GM23338 (cell line): ENCODE measurements at regions not wholly inside any gene's neighbourhood (a gene's known extent, or its start where the extent isn't known, plus 50 kb on each side); places are given as distances from the start of the nearest gene placed in this dataset.

ENCODE experiments used
- ATAC-seq: fragments of 200-7000 bp; cut with Tn5 transposase; 3 replicates; pipeline ENCODE4 v1.9.1; 2020
- DNase-seq: peaks from one replicate; pipeline ENCODE4 v3.0.0-alpha.2; 2015; ENCODE audit warnings: low spot score
- H2AFZ ChIP-seq: fragments of 200-600 bp; sonication (generic); 2 replicates; pipeline ENCODE4 v1.8.0; 2016; ENCODE audit warnings: antibody characterized with exemption, mild to moderate bottlenecking, moderate library complexity
- H3F3A ChIP-seq: fragments of 200-600 bp; sonication (generic); replicated peaks from 2 replicates; pipeline ENCODE4 v1.8.0; 2017; ENCODE audit warnings: antibody characterized with exemption, mixed run types, low read depth
- H3K27ac ChIP-seq: fragments of 200-600 bp; sonication (generic); 2 replicates; pipeline ENCODE4 v1.6.1; 2016; ENCODE audit warnings: low read depth
- H3K27me3 ChIP-seq: fragments of 200-600 bp; sonication (generic); 2 replicates; pipeline ENCODE4 v1.8.0; 2016; ENCODE audit warnings: mild to moderate bottlenecking, mixed run types, moderate library complexity; ENCODE audit not compliant: insufficient read depth
- H3K36me3 ChIP-seq: fragments of 200-600 bp; sonication (generic); 2 replicates; pipeline ENCODE4 v1.8.0; 2016; ENCODE audit warnings: mild to moderate bottlenecking; ENCODE audit not compliant: insufficient read depth
- H3K4me1 ChIP-seq: fragments of 200-600 bp; sonication (generic); 2 replicates; pipeline ENCODE4 v1.8.0; 2016; ENCODE audit warnings: mild to moderate bottlenecking, moderate library complexity; ENCODE audit not compliant: insufficient read depth
- H3K4me2 ChIP-seq: fragments of 200-600 bp; sonication (generic); 2 replicates; pipeline ENCODE4 v1.7.1; 2017; ENCODE audit warnings: mixed run types
- H3K4me3 ChIP-seq: fragments of 200-600 bp; sonication (generic); 2 replicates; pipeline ENCODE4 v1.6.1; 2016; ENCODE audit warnings: mixed run types
- H3K79me2 ChIP-seq: fragments of 200-600 bp; sonication (generic); replicated peaks from 2 replicates; pipeline ENCODE4 v1.8.0; 2017; ENCODE audit warnings: mild to moderate bottlenecking; ENCODE audit not compliant: insufficient read depth
- H3K9me2 ChIP-seq: fragments of 200-600 bp; sonication (generic); 2 replicates; pipeline ENCODE4 v1.8.0; 2017; ENCODE audit not compliant: insufficient read depth
- H4K20me1 ChIP-seq: fragments of 200-600 bp; sonication (generic); replicated peaks from 2 replicates; pipeline ENCODE4 v1.8.0; 2017; ENCODE audit warnings: mild to moderate bottlenecking; ENCODE audit not compliant: insufficient read depth
- H3K27ac Mint-ChIP-seq: 2 replicates; pipeline ENCODE4 v1.8.0; 2020; ENCODE audit warnings: inconsistent platforms, mild to moderate bottlenecking, moderate library complexity, mixed read lengths
- H3K27me3 Mint-ChIP-seq: 3 replicates; pipeline ENCODE4 v1.8.0; 2022; ENCODE audit warnings: low read depth, mild to moderate bottlenecking, moderate library complexity, mixed read lengths, inconsistent platforms; ENCODE audit not compliant: insufficient read depth, poor library complexity
- H3K36me3 Mint-ChIP-seq: 3 replicates; pipeline ENCODE4 v1.8.0; 2021; ENCODE audit warnings: low read depth, mild to moderate bottlenecking, inconsistent platforms, moderate library complexity, mixed read lengths
- H3K4me1 Mint-ChIP-seq: 3 replicates; pipeline ENCODE4 v1.8.0; 2020; ENCODE audit warnings: mild to moderate bottlenecking, inconsistent platforms, mixed read lengths
- H3K4me3 Mint-ChIP-seq: 3 replicates; pipeline ENCODE4 v1.8.0; 2021; ENCODE audit warnings: moderate library complexity, mild to moderate bottlenecking, inconsistent platforms, mixed read lengths
- H3K9me3 Mint-ChIP-seq: 3 replicates; pipeline ENCODE4 v1.8.0; 2020; ENCODE audit warnings: moderate library complexity, mild to moderate bottlenecking, inconsistent platforms, mixed read lengths
- CREB1 ChIP-seq: fragments of 250-450 bp; sonication (Bioruptor Pico); IDR thresholded peaks from 2 replicates; pipeline ENCODE4 v1.5.0; 2020; ENCODE audit warnings: low read depth, mild to moderate bottlenecking, moderate library complexity
- JUNB ChIP-seq: IDR thresholded peaks from one replicate; pipeline ENCODE4 v1.6.1; 2016; ENCODE audit warnings: antibody characterized with exemption; ENCODE audit not compliant: unreplicated experiment
- POLR2AphosphoS5 ChIP-seq: IDR thresholded peaks from 2 replicates; pipeline ENCODE4 v1.6.1; 2016; ENCODE audit warnings: antibody characterized with exemption, low read depth
- STAT1 ChIP-seq: IDR thresholded peaks from one replicate; pipeline ENCODE4 v1.6.1; 2016; ENCODE audit warnings: antibody characterized with exemption; ENCODE audit not compliant: unreplicated experiment
- ZNF114 ChIP-seq: fragments of 250-450 bp; sonication (Bioruptor Pico); IDR thresholded peaks from 2 replicates; pipeline ENCODE4 v1.5.0; 2020; ENCODE audit warnings: mild to moderate bottlenecking, moderate library complexity
- ZNF331 ChIP-seq: fragments of 250-450 bp; sonication (Bioruptor Pico); IDR thresholded peaks from 2 replicates; pipeline ENCODE4 v1.5.0; 2020; ENCODE audit warnings: low read depth, mild to moderate bottlenecking, moderate library complexity
- TF ChIP-seq, protein P1 (sequence below), 2 experiments: fragments of 200-600 bp in 1 of 2; sonication (generic) in 1 of 2; conservative IDR thresholded peaks; 2 replicates each; pipeline versions ENCODE4 v1.5.1 to v1.6.1; 2016 to 2017; ENCODE audit warnings: antibody characterized with exemption in 2 of 2, low read depth in 2 of 2, mild to moderate bottlenecking in 2 of 2, moderate library complexity in 1 of 2
- TF ChIP-seq, protein P2 (sequence below): IDR thresholded peaks from one replicate; pipeline ENCODE4 v1.6.1; 2018; ENCODE audit warnings: antibody characterized with exemption; ENCODE audit not compliant: unreplicated experiment
- TF ChIP-seq, protein P3 (sequence below): fragments of 250-450 bp; sonication (Bioruptor Pico); IDR thresholded peaks from 2 replicates; pipeline ENCODE4 v1.5.0; 2020; ENCODE audit warnings: mild to moderate bottlenecking, moderate library complexity

DNA sequence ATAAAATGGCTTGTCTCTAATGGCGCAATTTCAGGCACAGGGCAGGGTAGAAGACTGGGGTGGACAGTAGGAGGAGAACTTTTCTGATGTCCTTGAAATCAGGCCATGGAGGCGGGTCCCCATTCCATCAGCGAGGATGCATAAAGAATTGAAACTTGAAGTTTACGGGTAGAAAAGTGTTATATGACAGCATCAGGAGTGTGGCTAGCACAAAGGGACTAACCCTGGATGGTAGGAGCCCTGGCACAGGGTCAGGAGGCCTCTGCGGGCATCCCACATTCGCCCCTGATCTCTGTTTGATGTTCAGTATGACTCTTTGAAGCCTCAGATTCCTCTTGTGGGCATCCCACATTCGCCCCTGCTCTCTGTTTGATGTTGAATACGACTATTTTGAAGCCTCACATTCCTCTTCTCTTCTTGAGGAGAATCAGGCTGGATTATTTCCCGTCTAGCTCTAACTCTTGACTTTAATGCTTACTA is 94.8 kb upstream of the ADRA1B start:
- H3K27ac Mint-ChIP-seq: no peak overlapping the region

DNA sequence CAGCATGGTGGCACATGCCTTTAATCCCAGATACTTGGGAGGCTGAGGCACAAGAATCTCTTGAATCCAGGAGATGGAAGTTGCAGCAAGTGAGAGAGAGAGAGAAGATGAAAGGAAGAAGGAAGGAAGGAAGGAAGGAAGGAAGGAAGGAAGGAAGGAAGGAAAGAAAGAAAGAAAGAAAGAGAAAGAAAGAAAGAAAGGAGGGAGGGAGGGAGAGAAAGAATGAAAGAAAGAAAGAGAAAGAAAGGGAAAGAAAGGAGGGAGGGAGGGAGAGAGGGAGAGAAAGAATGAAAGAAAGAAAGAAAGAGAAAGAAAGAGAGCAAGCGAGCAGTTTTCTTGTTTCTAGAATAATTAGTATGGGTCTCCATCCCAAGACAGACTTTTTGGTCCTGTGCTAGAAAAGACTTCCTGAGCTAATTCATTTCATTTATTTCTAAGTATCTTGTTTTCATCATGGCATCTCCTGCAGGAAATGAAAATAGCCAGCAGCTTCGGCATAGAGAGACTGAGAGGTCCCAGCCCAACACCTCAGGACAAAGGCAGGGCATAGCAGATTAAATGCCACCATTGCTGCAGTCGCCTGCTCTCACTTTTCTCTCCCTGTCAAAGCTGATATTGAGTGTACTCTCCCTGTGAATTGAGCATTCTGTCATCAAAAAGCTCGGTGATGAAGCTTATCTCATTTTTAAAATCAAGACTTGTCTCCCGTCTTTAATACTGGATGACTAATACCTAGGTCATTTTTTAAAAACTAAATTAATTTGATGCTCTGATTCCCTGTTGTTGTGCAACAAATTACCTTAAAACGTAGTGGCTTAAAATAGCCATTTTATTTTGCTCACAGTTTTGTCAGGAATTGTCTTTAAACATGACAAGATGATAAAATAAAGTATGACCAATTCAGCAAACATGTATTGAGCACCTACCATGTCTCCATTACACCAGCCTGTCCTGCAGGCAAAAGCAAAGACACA is 91.8 kb upstream of the ADRA1B start:
- DNase-seq (no peak), ATAC-seq (no peak)
- Histone ChIP-seq H3K4me3 (no peak overlapping the region), H3K4me1 (no peaks in the 10 kb centered on the region), H3K27ac (no peak overlapping the region), H3K4me2 (no peak overlapping the region), H3K79me2 (no peaks in the 10 kb centered on the region), H3K36me3 (no peaks in the 10 kb centered on the region), H3K9me2 (0 out of 2 replicates have a peak, but pooled peaks cover 5% of the 10 kb centered on the region), H3K27me3 (no peaks in the 10 kb centered on the region), H4K20me1 (no peaks in the 10 kb centered on the region), H2AFZ (0 out of 2 replicates have a peak overlapping the region, but pooled peaks have one; percentile 23), H3F3A (no peaks in the 10 kb centered on the region)
- Mint-ChIP-seq H3K27ac (no peak overlapping the region), H3K36me3 (no peaks in the 10 kb centered on the region), H3K4me3 (no peak overlapping the region), H3K27me3 (no peaks in the 10 kb centered on the region), H3K4me1 (no peaks in the 10 kb centered on the region), H3K9me3 (no peaks in the 10 kb centered on the region)
- TF ChIP-seq STAT1 (no peak), POLR2AphosphoS5 (no peak), CREB1 (no peak), ZNF114 (CRISPR knock-in tag) (no peak), JUNB (no peak)
- TF ChIP-seq, protein P1, sequence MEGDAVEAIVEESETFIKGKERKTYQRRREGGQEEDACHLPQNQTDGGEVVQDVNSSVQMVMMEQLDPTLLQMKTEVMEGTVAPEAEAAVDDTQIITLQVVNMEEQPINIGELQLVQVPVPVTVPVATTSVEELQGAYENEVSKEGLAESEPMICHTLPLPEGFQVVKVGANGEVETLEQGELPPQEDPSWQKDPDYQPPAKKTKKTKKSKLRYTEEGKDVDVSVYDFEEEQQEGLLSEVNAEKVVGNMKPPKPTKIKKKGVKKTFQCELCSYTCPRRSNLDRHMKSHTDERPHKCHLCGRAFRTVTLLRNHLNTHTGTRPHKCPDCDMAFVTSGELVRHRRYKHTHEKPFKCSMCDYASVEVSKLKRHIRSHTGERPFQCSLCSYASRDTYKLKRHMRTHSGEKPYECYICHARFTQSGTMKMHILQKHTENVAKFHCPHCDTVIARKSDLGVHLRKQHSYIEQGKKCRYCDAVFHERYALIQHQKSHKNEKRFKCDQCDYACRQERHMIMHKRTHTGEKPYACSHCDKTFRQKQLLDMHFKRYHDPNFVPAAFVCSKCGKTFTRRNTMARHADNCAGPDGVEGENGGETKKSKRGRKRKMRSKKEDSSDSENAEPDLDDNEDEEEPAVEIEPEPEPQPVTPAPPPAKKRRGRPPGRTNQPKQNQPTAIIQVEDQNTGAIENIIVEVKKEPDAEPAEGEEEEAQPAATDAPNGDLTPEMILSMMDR (conservative IDR thresholded peaks at IDR 0.05; ENCODE audit: low read depth in 2 of 2): no peak
- TF ChIP-seq, protein P2, sequence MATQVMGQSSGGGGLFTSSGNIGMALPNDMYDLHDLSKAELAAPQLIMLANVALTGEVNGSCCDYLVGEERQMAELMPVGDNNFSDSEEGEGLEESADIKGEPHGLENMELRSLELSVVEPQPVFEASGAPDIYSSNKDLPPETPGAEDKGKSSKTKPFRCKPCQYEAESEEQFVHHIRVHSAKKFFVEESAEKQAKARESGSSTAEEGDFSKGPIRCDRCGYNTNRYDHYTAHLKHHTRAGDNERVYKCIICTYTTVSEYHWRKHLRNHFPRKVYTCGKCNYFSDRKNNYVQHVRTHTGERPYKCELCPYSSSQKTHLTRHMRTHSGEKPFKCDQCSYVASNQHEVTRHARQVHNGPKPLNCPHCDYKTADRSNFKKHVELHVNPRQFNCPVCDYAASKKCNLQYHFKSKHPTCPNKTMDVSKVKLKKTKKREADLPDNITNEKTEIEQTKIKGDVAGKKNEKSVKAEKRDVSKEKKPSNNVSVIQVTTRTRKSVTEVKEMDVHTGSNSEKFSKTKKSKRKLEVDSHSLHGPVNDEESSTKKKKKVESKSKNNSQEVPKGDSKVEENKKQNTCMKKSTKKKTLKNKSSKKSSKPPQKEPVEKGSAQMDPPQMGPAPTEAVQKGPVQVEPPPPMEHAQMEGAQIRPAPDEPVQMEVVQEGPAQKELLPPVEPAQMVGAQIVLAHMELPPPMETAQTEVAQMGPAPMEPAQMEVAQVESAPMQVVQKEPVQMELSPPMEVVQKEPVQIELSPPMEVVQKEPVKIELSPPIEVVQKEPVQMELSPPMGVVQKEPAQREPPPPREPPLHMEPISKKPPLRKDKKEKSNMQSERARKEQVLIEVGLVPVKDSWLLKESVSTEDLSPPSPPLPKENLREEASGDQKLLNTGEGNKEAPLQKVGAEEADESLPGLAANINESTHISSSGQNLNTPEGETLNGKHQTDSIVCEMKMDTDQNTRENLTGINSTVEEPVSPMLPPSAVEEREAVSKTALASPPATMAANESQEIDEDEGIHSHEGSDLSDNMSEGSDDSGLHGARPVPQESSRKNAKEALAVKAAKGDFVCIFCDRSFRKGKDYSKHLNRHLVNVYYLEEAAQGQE: no peak
- TF ChIP-seq, protein P3, sequence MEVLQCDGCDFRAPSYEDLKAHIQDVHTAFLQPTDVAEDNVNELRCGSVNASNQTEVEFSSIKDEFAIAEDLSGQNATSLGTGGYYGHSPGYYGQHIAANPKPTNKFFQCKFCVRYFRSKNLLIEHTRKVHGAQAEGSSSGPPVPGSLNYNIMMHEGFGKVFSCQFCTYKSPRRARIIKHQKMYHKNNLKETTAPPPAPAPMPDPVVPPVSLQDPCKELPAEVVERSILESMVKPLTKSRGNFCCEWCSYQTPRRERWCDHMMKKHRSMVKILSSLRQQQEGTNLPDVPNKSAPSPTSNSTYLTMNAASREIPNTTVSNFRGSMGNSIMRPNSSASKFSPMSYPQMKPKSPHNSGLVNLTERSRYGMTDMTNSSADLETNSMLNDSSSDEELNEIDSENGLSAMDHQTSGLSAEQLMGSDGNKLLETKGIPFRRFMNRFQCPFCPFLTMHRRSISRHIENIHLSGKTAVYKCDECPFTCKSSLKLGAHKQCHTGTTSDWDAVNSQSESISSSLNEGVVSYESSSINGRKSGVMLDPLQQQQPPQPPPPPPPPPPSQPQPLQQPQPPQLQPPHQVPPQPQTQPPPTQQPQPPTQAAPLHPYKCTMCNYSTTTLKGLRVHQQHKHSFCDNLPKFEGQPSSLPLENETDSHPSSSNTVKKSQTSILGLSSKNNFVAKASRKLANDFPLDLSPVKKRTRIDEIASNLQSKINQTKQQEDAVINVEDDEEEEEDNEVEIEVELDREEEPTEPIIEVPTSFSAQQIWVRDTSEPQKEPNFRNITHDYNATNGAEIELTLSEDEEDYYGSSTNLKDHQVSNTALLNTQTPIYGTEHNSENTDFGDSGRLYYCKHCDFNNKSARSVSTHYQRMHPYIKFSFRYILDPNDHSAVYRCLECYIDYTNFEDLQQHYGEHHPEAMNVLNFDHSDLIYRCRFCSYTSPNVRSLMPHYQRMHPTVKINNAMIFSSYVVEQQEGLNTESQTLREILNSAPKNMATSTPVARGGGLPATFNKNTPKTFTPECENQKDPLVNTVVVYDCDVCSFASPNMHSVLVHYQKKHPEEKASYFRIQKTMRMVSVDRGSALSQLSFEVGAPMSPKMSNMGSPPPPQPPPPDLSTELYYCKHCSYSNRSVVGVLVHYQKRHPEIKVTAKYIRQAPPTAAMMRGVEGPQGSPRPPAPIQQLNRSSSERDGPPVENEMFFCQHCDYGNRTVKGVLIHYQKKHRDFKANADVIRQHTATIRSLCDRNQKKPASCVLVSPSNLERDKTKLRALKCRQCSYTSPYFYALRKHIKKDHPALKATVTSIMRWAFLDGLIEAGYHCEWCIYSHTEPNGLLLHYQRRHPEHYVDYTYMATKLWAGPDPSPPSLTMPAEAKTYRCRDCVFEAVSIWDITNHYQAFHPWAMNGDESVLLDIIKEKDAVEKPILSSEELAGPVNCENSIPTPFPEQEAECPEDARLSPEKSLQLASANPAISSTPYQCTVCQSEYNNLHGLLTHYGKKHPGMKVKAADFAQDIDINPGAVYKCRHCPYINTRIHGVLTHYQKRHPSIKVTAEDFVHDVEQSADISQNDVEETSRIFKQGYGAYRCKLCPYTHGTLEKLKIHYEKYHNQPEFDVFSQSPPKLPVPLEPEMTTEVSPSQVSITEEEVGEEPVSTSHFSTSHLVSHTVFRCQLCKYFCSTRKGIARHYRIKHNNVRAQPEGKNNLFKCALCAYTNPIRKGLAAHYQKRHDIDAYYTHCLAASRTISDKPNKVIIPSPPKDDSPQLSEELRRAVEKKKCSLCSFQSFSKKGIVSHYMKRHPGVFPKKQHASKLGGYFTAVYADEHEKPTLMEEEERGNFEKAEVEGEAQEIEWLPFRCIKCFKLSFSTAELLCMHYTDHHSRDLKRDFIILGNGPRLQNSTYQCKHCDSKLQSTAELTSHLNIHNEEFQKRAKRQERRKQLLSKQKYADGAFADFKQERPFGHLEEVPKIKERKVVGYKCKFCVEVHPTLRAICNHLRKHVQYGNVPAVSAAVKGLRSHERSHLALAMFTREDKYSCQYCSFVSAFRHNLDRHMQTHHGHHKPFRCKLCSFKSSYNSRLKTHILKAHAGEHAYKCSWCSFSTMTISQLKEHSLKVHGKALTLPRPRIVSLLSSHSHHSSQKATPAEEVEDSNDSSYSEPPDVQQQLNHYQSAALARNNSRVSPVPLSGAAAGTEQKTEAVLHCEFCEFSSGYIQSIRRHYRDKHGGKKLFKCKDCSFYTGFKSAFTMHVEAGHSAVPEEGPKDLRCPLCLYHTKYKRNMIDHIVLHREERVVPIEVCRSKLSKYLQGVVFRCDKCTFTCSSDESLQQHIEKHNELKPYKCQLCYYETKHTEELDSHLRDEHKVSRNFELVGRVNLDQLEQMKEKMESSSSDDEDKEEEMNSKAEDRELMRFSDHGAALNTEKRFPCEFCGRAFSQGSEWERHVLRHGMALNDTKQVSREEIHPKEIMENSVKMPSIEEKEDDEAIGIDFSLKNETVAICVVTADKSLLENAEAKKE (CRISPR knock-in tag): no peak

More for the DNA sequence above, 94.8 kb upstream of the ADRA1B start:
- Histone ChIP-seq H3K4me1 (no peaks in the 10 kb centered on the region), H4K20me1 (no peaks in the 10 kb centered on the region), H3K79me2 (no peaks in the 10 kb centered on the region), H3K4me2 (no peak overlapping the region), H3K9me2 (0 out of 2 replicates have a peak, but pooled peaks cover 5% of the 10 kb centered on the region), H3K27ac (no peak overlapping the region), H3K36me3 (no peaks in the 10 kb centered on the region), H3F3A (no peaks in the 10 kb centered on the region), H3K4me3 (no peak overlapping the region), H3K27me3 (no peaks in the 10 kb centered on the region), H2AFZ (0 out of 2 replicates have a peak overlapping the region, but pooled peaks have one; percentile 47)
- Mint-ChIP-seq H3K4me1 (no peaks in the 10 kb centered on the region; the same call in 2 of the 3 replicates), H3K36me3 (no peaks in the 10 kb centered on the region), H3K27me3 (no peaks in the 10 kb centered on the region), H3K9me3 (no peaks in the 10 kb centered on the region), H3K4me3 (no peak overlapping the region)
- DNase-seq (no peak), ATAC-seq (no peak)
- TF ChIP-seq ZNF331 (CRISPR knock-in tag): no peak
